ENCODE measurements at regions not wholly inside any gene's neighbourhood (a gene's known extent, or its start where the extent isn't known, plus 50 kb on each side); places are given as distances from the start of the nearest gene placed in this dataset.

DNA sequence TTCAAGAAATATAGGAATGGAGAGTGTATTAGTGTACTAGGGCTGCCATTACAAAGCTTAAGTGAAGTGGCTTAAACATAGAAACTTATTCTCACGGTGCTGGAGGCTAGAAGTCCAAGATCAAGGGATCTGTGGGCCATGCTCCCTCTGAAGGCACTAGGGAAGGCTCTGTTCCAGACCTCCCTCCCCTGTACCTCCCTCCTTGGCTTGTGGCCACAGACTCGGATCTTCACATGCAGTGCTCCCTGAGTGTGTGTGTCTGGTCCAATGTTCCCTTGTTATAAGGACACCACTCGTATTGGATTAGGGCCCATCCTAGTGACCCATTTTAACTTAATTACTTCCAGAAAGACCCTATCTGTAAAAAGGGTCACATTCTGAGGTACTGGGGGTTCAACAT, 225.6 kb downstream of the VRK1 start:
- DNase-seq (ENCODE audit: low spot score): no peak
- in situ Hi-C loops (cut with MboI; ENCODE audit: low sequenced_read_pairs, unreplicated experiment): no loop called here

DNA sequence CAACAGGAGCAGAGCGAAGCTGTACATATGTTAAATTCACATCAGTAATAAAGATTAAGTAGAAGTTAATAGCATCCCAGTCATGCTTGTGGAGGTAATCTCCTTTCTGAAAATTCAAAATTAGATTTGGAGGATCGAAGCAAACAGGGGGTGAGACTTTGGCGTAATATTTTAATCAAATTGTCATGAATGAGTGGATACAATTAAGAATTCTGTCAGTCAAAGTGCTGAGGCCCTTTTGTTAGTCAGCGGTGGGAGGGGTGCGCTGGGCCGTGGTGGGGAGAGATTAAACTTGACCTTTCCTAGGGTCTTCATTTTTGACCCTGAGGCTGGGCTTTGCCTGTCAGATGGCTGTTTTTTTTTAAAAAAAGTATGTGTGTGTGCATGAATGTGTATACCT, 226.7 kb downstream of the VRK1 start:
- no peak for DNase-seq (ENCODE audit: low spot score)
- TF ChIP-seq, protein P1, sequence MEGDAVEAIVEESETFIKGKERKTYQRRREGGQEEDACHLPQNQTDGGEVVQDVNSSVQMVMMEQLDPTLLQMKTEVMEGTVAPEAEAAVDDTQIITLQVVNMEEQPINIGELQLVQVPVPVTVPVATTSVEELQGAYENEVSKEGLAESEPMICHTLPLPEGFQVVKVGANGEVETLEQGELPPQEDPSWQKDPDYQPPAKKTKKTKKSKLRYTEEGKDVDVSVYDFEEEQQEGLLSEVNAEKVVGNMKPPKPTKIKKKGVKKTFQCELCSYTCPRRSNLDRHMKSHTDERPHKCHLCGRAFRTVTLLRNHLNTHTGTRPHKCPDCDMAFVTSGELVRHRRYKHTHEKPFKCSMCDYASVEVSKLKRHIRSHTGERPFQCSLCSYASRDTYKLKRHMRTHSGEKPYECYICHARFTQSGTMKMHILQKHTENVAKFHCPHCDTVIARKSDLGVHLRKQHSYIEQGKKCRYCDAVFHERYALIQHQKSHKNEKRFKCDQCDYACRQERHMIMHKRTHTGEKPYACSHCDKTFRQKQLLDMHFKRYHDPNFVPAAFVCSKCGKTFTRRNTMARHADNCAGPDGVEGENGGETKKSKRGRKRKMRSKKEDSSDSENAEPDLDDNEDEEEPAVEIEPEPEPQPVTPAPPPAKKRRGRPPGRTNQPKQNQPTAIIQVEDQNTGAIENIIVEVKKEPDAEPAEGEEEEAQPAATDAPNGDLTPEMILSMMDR (IDR thresholded peaks at IDR 0.05; ENCODE audit: borderline replicate concordance, control extremely low read depth, extremely low read depth, insufficient read depth, missing control alignments): no peak
- in situ Hi-C loops (cut with MboI; ENCODE audit: low sequenced_read_pairs, unreplicated experiment): no loop called here

More for the DNA sequence above, 225.6 kb downstream of the VRK1 start:
- TF ChIP-seq, protein P1 (IDR thresholded peaks at IDR 0.05; ENCODE audit: borderline replicate concordance, control extremely low read depth, extremely low read depth, insufficient read depth, missing control alignments): no peak

DNA sequence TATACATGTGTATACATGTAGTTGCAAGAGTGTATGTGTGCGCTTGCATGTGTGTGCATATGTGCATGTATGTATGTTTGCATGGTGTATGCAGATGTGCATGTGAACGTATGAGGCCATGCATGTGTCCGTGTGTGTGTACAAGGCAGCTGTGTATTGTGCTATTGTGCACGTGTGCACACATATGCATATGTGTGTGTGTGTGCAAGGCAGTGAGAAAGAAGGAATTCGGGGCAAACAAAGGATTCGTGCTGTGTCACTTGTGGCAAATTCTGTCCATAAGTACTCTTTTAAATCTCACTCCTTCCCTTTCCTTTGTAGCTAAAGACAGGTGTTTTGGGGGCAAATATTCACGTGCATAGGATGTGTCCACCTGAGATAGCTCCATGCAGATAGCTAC, 227.1 kb downstream of the VRK1 start:
- TF ChIP-seq, protein P1 (IDR thresholded peaks at IDR 0.05; ENCODE audit: borderline replicate concordance, control extremely low read depth, extremely low read depth, insufficient read depth, missing control alignments): no peak
- in situ Hi-C loops (cut with MboI; ENCODE audit: low sequenced_read_pairs, unreplicated experiment): no loop called here
- no peak for DNase-seq (ENCODE audit: low spot score)

DNA sequence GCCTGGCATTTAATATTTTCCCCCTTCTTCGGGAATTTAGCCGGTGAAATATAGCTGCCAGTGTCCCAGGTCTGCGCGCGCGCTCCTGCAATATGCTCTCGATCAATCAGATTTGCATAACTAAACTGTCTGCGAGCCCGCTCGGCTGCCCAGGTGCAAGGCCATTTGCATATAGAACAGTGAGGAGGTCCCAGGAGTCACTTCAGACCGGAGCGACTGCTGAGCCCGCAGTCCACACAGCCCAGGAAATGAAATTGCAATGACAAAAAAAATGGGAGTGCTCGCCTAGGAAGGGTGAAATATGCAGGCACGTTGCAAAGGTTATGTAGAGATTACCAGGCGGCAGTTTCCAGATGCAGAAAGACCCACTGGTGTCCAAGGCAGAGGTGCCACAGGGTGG, 228.5 kb downstream of the VRK1 start:
- DNase-seq (ENCODE audit: low spot score): no peak

DNA sequence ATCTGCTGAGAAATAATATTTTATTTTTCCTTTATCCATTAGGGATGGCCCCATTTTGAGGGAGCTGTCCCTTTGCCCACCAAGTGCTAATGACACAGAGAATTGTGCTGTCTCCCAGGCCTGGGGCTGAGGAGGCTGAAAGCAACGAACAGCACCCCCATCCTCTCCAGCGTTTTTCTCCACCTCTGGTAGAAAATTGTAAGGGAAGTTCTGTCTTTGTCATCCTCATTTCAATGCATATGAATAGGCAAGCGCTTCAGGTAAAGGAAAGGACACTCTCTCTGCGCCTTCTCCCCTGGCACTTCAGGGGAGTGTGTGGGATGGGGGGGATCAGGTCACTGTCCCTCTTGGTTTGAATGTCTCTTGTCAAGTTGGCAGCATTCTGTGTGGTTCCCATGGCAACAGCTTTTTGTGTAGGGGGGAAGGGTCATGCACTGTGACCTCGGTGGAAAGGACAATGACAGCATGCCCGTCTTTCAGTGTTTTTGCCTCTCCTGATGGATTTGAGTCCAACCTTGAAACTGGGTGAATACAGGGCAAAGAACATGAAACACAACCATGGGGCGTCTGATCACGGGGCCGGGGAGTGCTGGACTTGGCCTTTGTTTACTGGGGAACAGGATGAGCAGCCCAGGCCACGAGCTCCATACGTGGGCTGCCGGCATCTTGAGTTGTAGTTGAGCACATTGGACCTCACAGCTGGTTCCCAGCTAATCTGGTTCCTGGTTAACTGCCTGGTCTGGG, 230.2 kb downstream of the VRK1 start:
- DNase-seq (ENCODE audit: low spot score): no peak
- TF ChIP-seq, protein P1 (IDR thresholded peaks at IDR 0.05; ENCODE audit: borderline replicate concordance, control extremely low read depth, extremely low read depth, insufficient read depth, missing control alignments): no peak
- in situ Hi-C loops (cut with MboI; ENCODE audit: low sequenced_read_pairs, unreplicated experiment): no loop called here

More for the DNA sequence above, 228.5 kb downstream of the VRK1 start:
- in situ Hi-C loops (cut with MboI; ENCODE audit: low sequenced_read_pairs, unreplicated experiment): no loop called here
- TF ChIP-seq, protein P1 (IDR thresholded peaks at IDR 0.05; ENCODE audit: borderline replicate concordance, control extremely low read depth, extremely low read depth, insufficient read depth, missing control alignments): no peak

DNA sequence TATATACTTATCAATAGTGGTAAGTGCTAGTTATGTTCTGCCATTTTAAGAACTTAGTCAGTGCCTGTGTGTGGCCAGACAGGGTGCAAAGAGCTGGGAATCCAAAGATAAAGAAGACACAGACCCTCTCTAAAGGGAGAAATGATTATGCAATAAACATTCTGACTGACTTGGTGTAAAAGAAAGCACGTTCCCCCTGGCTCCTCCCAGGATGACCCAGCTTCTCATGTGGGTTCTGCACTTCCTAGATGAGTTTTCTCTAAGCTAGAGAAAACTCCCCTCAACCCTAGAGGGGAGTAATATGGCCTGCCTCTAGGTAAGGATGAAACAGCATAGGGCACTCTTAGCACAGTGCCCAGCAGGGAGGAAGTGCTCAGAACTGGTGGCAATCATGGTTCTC, 231.2 kb downstream of the VRK1 start:
- in situ Hi-C loops (cut with MboI; ENCODE audit: low sequenced_read_pairs, unreplicated experiment): no loop called here
- DNase-seq (ENCODE audit: low spot score): no peak
- TF ChIP-seq, protein P1 (IDR thresholded peaks at IDR 0.05; ENCODE audit: borderline replicate concordance, control extremely low read depth, extremely low read depth, insufficient read depth, missing control alignments): no peak
